COLO829 (cell line): ENCODE measurements at regions not wholly inside any gene's neighbourhood (a gene's known extent, or its start where the extent isn't known, plus 50 kb on each side); places are given as distances from the start of the nearest gene placed in this dataset.

ENCODE experiments used
- DNase-seq: peaks from one replicate; pipeline ENCODE4 v3.0.0; 2012; ENCODE audit warnings: low spot score

DNA sequence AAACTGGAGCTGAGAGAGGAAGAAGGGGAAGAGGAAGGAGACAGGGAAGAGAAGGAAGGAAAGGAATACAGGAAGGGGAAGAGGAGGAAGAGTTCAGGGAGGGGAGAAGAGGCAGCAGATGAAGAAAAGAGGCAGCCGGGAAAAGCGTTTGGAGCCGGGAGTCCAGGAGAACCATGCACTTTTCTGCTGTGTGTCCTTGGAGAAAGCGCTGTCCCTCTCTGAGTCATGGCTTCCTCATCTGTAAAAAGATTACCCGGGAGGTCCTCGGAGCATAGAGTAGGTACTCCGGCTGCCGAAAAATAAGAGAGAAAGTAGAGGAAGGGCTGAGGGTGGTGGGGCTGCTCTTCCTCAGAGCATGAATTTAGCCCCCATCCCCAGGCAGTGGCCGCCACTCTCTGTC is 226.9 kb downstream of the MN1 start:
- DNase-seq, result no peak

DNA sequence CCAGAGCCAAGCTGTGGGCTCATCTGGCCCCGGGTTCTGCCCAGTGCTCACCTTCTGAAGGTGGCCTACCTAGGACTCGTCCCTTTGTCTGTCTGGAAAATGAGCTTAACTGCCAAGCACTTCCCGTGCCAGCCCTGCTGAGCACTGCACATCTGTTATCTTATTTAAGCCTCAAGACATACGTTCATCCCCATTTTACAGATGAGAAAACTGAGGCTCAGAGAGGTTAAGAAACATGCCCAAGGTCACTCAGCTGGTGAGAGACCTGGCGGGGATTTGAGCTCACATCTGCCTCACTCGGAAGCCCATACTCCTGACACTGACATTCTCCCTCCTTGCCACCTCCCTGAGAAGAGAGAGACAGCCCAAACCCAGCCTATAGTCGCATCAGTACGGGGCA is 226.2 kb downstream of the MN1 start:
- no peak for DNase-seq

DNA sequence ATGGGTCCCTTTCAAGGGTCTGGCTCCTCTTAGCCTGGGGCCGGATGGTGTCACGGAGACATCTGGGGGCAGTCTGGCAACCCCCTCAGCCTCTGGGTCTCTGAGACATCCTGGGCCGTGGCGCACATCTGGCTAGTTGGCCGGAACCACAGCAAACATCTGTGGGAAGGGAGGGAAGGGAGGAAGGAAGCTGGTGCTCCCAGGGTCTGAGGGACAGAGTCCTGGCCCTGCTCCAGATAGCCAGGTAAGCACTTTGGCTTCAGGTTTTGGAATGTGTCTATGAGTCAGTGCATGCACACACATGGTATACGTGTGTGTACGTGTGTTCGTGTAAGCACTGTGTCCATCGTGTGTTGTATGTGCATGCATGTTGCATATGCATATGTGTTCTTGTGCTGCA is 225.1 kb downstream of the MN1 start:
- DNase-seq, result no peak

DNA sequence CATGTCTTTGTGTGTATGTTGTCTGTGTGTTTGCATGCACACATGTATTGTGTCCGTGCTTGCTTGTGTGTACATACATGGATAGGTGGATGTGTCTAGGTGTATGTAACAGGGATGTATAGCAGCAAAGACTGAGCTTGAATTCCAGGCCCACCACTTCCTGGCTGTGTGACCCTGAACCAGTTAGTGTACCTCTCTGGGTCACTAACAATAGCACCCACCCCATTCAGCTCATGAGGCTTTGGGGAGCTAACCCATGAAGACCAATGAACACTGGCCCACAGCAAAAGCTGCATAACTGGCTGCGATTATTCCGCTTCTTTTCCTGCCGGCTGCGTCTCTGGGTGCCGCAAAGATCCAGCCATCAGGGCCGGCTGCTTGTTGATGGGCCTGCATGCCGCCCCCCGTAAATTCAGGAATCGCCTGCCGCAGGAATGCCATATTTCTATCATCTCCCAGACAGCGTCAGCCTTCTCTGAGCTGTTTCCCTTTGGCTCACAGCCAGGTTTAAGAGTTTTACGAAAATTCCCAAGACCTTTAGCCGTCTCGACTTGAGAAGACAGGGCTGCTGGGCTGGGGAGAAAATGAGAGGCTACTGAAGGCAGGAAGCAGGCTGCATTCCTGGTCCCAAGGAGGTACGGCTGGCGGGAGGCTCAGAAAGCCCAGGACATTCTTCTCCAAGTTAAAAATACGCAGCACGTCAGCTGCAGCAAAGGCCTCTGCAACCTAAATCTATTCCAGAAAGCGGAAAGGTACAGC is 224.6 kb downstream of the MN1 start:
- DNase-seq, result no peak

DNA sequence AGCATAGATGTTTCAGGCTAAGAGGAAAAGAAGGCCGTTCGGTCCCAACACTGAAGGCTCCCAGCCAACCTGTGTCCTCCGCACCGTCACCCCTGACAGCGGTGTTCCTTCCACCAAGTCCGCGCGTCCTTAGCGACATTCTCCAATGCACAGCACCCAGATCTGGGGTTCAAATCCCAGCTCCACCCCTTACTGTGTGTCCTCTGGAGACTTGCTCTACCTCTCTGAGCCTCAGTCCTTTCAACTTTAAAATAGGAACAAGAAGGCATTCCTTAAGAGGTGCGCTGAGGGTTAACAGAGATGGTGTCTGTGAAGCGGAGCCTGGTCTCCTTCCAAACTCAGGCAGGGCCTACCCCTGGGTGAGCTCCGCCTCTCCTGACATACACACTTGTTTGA is 224.0 kb downstream of the MN1 start:
- DNase-seq, result no peak

DNA sequence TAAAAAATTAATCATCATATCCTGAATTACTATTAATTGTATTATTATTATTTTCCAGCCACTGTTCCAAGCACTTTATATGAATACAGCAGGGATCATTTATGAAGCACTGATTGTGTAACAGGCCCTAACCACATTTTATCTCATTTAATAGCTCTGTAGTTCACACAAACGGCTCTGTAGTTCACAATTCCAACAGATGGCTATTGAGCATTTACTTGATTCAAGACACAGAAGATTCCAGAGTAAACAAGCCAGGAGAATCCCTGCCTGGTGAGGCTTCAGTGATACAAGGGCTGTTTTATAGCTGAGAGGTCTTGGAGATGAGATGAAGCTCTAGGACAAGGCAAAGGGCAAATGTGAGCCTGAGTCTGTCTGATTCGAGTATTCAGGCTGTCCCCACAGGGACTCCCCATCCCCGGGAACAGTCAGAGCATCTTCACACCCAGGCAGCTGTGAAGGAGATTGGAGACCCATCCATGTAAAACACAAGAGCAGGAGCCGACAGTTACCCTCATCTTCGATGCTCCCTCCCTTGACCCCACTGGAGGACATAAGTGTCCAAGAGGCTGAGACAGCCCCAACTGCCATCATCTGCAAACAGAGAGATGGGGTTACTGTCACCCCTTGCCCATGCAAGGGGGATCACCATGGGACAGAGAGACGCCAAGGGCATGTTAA is 222.5 kb downstream of the MN1 start:
- DNase-seq, result no peak

DNA sequence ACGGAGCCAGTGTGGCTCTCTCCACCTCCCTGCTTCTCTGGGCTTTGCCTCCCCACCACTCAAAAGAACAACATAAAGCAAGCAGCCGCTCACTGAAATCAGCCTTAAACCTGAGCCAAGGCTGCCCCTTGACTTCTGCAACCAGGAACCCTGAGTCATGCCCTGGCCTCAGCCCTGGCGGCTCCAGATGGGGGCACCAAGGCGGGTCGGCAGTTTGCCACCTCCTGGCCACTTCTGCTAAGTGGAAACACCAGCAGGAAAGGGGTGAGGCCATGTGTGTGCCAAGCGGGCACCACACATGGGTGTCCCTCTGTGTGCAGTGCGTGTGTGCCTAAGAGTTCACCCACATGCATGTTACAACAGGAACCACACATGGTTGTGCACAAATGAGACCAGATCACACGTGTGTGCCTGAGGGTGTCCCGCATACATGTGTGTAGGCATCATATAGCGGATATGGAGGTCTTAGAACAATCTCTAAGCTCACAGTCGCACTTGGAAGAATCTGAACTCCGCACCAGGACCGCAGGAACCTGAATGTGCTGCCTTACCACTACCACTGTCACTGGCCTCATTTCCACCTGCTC is 221.2 kb downstream of the MN1 start:
- DNase-seq, result no peak

DNA sequence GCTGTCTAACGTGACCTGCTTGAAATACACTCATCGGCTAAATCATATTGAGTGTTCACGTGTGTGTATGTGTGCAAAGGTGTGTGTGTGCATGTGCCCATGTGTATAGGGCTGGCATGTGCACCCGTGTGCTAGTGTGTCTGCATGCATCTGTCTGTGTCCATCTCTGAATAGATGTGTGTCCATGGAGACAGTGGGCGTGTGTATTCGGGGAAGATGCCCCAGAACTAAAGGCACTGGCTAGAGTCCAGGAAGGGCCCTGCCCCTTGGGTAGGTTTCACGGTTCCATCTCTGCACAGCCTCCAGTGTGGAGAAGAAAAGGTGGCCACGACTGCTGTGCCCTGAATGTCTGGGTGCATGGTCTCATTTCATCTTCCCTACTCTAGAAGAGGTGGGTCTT is 220.3 kb downstream of the MN1 start:
- DNase-seq, result no peak

DNA sequence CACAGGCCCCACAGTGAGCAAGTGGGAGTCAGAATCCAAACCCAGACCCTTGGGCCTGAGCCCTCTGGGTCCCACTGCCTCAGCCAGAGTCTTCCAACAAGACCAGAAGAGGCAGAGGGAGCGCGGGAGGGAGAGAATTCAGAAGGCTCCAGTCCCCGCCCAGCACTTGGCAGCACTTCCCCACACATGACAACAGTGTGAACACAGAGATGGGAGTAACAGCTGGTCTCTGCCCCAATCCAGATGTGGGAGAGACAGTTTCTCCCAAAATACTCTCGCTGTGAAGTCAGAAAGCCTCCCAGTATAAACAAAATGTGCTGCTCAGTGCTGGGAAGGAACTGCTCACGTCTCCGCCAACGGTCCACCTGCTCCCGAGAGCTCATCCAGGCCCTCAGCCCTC is 219.9 kb downstream of the MN1 start:
- DNase-seq, result no peak

DNA sequence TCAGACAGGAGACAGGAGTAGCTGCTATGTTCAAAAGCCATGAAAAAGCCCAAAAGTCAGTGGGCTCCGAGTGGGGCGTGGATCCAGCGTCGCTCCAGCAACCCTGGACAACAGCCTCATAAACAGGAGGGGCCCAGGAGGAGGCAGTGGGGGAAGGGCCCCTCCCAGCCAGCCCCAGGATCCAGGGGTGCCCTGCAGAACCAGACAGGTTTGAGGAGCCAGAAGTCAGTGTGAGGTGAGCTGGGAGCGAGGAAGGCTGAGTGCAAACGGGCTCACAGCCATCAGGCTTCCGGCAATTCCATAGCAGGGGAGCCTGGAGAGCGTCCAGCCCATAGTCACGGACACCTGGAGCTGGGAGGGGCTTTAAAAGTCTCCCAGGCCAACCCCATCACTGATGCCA is 217.7 kb downstream of the MN1 start:
- no peak for DNase-seq

DNA sequence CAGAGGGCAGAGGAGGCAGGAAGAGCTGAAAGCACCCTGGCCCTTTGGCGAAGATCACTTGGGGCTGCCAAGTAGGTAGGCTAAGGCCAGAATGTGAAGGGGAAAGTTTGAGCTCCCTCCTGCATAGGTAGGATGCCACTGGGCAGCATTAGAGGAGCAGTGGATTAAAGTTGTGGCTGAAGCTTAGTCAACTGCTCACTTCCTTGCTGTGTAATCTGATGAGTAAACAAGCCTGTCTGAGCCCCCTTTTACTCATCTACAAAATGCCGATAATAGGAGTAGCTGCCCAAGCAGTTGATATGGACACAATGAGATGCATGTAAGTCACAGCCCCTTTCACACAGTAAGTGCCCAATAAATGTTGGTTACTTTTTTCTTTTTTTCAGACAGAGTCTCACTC is 216.4 kb downstream of the MN1 start:
- DNase-seq, result no peak

DNA sequence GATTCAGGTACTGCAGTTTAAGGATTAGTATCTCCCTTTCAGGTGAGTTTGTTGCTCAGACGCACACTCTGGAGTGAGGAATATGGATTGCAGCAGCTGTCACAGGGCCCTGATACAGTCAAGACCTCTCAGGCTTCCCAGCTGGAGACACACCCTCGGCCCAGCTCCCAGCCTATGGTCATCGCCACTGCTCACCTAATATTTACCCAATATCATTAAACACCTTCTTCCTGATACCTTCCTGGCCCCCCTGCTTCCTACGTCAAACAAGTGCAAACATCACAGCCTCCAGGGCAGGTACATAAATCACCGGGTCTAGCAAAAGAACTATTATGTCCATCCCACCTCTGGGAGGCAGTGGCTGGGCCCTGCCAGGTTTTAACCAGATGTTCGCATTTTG is 213.3 kb downstream of the MN1 start:
- DNase-seq, result no peak

DNA sequence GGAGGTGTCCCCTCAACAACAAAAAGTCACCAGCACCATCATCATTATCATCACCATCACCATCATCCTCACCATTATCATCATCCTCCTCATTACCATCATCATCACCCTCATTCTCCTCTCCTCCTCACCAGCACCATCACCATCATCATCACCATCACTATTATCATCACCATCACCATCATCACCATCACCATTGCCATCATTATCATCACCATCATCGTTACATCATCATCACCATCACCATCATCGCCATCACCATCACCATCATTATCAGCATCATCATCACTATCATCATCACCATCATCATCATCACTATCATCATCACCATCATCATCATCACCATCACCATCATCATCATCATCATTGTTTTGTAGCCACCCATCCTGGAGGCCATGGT is 212.6 kb downstream of the MN1 start:
- DNase-seq, result no peak

DNA sequence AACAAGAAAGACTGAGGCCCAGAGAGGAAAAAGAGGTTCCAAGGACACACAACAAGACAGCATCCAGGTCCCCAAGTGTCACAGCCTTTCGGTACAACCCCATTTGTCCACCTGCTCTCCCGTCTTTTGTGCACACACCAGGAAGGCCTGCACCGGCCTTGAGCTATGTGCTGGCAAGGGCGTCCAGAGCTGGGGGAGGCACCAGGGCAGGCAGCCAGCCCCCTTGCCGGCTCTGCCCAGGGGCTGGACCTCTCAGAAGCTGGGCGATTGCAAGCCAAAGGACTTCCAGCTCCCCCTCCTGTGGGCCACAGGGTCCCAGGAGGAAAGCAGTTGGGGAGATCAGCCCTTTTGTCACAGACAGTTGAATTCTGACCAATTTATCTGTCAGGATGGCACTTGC is 210.5 kb downstream of the MN1 start:
- DNase-seq, result no peak

DNA sequence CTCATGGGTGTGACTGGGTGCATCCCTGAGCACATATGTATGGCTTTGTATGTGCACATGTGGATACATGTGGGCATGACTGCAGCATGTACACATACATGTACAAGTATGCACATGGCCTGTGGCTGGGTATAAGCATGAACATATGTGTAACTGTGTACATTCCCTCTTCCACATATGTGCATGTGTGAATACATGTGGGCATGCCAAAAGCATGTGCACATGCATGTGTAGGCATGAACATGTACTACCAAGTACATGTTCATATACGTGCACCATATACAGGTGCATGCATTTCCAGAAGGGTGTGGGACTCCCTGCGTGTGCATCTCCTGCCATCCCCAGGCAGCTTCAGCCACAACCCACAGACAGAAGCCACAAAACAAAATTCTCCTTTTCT is 208.2 kb downstream of the MN1 start:
- no peak for DNase-seq

DNA sequence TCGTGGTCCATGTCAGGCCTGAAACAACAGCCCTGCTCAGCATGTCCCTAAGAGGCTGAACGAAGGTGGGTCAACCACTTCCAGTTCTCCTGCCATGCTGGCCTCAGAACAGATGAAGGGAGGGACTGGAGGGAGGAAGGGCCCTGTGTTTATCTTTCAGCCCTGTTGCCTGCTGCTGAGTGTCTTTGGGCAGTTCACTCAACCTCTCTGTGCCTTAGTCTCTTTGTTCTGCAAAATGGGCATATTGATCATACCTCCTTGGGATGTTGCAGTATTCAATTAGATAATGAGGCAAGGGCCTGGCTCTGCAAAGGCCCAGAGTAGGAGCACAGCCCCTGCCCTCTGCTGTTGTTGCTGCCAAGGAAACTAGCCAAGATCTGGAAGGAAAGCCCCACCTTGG is 207.5 kb downstream of the MN1 start:
- no peak for DNase-seq

DNA sequence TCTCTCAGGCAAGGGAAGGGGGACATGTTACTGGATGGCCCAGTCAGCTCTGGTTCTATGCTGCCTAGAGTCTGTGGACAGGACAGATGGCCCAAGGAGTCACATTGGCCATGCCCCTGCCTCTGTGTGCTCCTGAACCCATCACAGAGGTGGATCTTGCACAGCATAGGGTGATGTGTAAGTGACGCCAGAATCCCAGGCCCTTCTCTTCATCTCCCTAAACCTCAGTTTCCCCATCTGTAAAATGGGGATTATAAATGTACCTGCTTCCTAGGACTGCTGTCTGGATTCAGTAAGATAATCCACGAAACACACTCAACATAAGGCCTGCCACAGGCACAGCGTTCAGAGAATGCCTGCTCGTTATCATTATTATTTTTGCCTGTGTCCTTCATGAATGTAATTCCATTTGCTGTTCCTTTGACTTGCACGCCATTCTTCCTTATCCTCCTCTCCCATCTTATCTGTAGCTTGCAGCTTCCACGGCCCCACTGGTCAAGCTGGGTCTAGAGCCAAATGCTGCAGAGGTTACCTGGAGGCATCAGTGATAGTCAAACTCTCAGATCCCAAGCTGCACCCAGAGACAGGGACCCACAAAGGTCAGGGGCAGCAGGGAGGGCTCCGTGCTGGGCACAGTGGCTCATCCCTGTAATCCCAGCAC is 207.0 kb downstream of the MN1 start:
- DNase-seq, result no peak

DNA sequence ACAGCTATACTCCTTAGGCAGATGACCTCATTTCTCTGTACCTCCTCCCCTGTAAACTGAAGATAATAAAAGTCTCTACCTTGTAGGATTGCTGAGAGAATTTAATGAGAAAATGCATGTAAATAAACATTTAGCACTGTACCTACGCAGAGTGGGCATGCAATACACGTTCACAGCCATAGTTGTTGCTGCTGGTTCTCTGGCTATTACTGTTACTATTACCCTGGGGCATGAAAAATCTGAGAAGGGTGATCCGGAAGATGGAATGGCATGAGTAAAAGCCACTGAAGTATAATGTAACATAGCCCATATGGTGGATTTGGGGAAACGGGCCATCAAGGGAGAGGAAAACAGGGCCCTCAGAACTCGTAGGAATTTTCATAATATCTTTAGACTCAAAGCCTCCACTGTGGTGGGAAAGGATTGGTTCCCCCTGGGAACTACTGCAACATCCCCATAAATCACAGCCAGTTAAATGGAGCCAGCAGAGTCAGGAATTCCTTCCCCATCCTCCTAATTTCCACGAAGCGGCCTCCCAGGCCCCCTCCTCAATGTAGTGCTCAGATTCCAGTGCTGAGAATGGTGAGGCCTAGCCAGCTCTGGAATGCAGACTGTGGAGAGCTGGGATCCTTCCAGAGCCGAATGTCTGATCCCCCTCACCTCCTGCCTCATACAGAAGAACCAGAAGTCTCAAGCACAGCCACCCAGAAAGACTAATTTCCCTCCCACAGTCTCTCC is 205.3 kb downstream of the MN1 start:
- no peak for DNase-seq

DNA sequence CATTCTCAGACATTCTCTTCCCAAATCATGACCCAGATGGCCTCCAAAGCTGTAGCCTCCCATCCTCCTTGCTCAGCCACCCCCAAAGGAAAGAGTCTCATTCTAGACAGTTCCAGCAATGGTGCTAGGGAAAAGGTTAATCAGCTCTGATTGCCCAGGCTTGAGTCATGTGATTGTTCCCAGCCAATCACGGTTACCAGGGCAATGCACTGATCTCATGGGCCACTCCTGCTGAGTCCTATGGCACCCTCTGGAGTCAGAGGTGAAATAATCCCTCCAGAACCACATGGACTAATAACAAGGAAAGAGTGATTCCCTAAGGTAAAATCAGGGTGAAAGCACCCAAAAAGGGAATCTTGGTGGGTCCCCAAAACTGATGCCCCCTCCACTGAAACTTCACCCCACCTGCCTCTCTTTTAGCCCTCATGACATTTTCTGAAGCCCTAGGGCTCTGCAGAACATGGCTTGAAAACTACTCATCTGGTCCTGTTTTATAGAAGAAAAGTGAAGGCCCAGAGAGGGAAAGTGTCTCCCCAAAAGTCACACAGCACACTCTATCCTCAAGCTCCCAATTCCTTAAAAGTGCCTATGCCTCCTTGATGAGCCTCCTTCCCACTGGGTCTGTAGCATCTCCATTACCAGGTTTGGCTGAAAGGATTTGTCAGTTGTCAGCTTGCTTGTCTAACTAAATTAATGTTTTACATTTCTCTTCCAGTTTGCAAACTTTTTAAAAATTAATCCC is 203.7 kb downstream of the MN1 start:
- no peak for DNase-seq

DNA sequence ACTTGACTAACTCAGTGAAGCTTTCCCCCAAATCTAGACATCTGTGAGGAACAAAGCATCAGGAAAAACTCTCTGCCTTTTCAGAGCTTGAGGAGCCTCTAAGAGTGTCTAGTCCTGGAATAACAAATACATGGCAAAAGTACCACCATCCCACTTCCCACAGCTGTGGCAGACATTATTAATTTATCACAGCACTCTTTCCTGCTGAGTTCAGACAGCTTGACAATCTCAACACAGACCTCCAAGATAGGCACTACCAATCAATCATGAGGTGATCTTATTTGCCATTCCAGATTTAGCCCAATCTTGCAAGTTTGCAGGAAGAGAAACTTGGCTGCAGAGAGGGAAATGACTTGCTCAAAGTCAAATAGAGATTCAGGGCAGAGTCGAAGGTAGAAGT is 202.8 kb downstream of the MN1 start:
- DNase-seq, result no peak

DNA sequence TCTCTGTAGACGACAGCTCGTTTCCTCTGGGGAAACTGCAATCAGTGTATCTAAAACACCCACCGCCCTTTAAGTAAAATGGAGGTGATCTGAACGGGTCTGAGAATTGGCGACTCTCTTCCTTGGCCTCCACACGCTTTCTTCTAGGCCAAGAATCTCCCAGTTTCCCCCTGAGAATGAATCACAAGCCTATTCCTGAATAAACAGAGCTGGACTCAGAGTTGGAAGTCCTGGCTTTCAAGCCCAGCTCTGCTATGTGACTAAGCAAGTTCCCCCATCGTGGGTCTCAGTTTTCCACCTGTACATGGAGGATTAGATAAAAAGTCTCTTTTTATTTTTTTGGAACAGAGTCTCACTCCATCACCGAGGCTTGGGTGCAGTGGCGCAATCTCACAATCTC is 200.4 kb downstream of the MN1 start:
- DNase-seq, result no peak

DNA sequence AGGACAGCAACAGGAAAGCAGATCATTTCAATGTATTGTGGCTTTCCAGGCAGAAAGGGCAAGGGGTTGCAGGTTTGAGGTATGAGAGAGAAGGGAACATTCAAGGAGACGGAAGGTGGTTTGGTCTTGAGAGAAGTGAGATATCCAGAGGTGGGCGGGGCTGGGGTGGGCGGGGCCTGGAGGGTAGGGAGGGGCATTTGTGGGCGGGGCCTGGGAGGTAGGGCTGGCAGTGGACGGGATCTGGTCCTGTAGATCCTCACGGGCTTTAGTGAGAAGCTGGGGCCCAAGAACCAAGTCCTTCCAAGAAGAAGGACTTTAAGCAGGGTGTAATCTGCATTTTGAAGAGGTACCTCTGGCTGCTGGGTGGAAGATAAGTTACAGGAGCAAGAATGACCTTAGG is 199.2 kb downstream of the MN1 start:
- peak; percentile 68 for DNase-seq
